Fibroblast of lung (primary cell): ENCODE measurements at regions not wholly inside any gene's neighbourhood (a gene's known extent, or its start where the extent isn't known, plus 50 kb on each side); places are given as distances from the start of the nearest gene placed in this dataset.

Experiments used
- DNase-seq, 2 donors: peaks; one replicate each; pipeline versions ENCODE4 v3.0.0 to v3.0.0-alpha.2; 2010; ENCODE audit warnings: low read depth in 2 of 2
- H2AFZ ChIP-seq: 2 replicates; pipeline ENCODE4 v1.5.1; 2012; ENCODE audit warnings: low read length, control low read depth, inconsistent platforms
- H3K27ac ChIP-seq: 2 replicates; pipeline ENCODE4 v1.5.1; 2011; ENCODE audit warnings: low read length, control low read depth; ENCODE audit not compliant: insufficient read depth
- H3K27me3 ChIP-seq: 2 replicates; pipeline ENCODE4 v1.5.1; 2011; ENCODE audit warnings: mild to moderate bottlenecking, low read length; ENCODE audit not compliant: control insufficient read depth, insufficient read depth
- H3K36me3 ChIP-seq: 2 replicates; pipeline ENCODE4 v1.5.1; 2011; ENCODE audit warnings: low read length; ENCODE audit not compliant: control insufficient read depth, insufficient read depth
- H3K4me1 ChIP-seq: 2 replicates; pipeline ENCODE4 v1.5.1; 2011; ENCODE audit warnings: low read length; ENCODE audit not compliant: control insufficient read depth, insufficient read depth; ENCODE audit errors: extremely low read depth
- H3K4me2 ChIP-seq: 2 replicates; pipeline ENCODE4 v1.5.1; 2011; ENCODE audit warnings: low read length, control low read depth; ENCODE audit not compliant: insufficient read depth; ENCODE audit errors: extremely low read depth
- H3K4me3 ChIP-seq, 4 experiments: fragments of 200-600 bp in 1 of 4; sonication (generic) in 1 of 4; replicated peaks in 1 of 4; 2 replicates each; pipeline ENCODE4 v1.5.1; 2011 to 2016; ENCODE audit warnings: low read length in 4 of 4, low read depth in 3 of 4, mild to moderate bottlenecking in 3 of 4, control low read depth in 2 of 4, inconsistent platforms in 1 of 4, mixed read lengths in 1 of 4; ENCODE audit not compliant: insufficient read depth in 1 of 4; ENCODE audit errors: control extremely low read depth in 1 of 4
- H3K79me2 ChIP-seq: 2 replicates; pipeline ENCODE4 v1.5.1; 2012; ENCODE audit warnings: mild to moderate bottlenecking, low read length, inconsistent platforms; ENCODE audit not compliant: control insufficient read depth, insufficient read depth
- H3K9ac ChIP-seq: 2 replicates; pipeline ENCODE4 v1.5.1; 2011; ENCODE audit warnings: mild to moderate bottlenecking, low read length, control low read depth; ENCODE audit not compliant: insufficient read depth
- H3K9me3 ChIP-seq: 2 replicates; pipeline ENCODE4 v1.5.1; 2012; ENCODE audit warnings: low read depth, low read length; ENCODE audit not compliant: control insufficient read depth, insufficient read depth
- H4K20me1 ChIP-seq: 2 replicates; pipeline ENCODE4 v1.5.1; 2011; ENCODE audit warnings: low read length; ENCODE audit not compliant: control insufficient read depth, insufficient read depth; ENCODE audit errors: extremely low read depth
- CTCF ChIP-seq, 2 donors: IDR thresholded peaks in 1 of 2; conservative IDR thresholded peaks in 1 of 2; 1 replicate in 1 of 2; 2 replicates in 1 of 2; pipeline ENCODE4 v1.5.1; 2011 to 2012; ENCODE audit warnings: low read length in 2 of 2, control low read depth in 1 of 2, inconsistent platforms in 1 of 2, low read depth in 1 of 2, mild to moderate bottlenecking in 1 of 2
- EZH2 ChIP-seq: IDR thresholded peaks from 2 replicates; pipeline ENCODE4 v1.5.1; 2012; ENCODE audit warnings: low read length, control low read depth, mild to moderate bottlenecking; ENCODE audit errors: missing control alignments

GRCh38 chr6:147999001-147999540, 343.6 kb upstream of the SASH1 start:
- no peaks in the 10 kb centered on the region for H3K79me2 ChIP-seq
- no peaks in the 10 kb centered on the region for H3K36me3 ChIP-seq
- H3K9me3 ChIP-seq, result no peaks in the 10 kb centered on the region
- H3K4me1 ChIP-seq, result no peaks in the 10 kb centered on the region
- H2AFZ ChIP-seq, result no peak overlapping the region
- H4K20me1 ChIP-seq, result no peaks in the 10 kb centered on the region
- H3K4me3 ChIP-seq, result no peak overlapping the region
- DNase-seq, result no peak
- no peaks in the 10 kb centered on the region for H3K27me3 ChIP-seq
- H3K27ac ChIP-seq, result no peak overlapping the region
- no peak overlapping the region for H3K9ac ChIP-seq
- TF ChIP-seq CTCF (conservative IDR thresholded peaks at IDR 0.05 in 1 of 2, IDR thresholded peaks at IDR 0.05 in 1 of 2; ENCODE audit: low read depth in 1 of 2, low read length in 2 of 2) (no peak), EZH2 (no peak)
- H3K4me2 ChIP-seq, result no peak overlapping the region

- Histone ChIP-seq H4K20me1 (no peaks in the 10 kb centered on the region), H3K4me3 (peak overlapping the region in 1 of 4 experiments; percentile 49), H3K9ac (no peak overlapping the region), H3K4me1 (no peaks in the 10 kb centered on the region), H3K4me2 (no peak overlapping the region), H3K36me3 (no peaks in the 10 kb centered on the region), H3K9me3 (no peaks in the 10 kb centered on the region), H3K79me2 (no peaks in the 10 kb centered on the region), H3K27ac (no peak overlapping the region), H2AFZ (no peak overlapping the region), H3K27me3 (no peaks in the 10 kb centered on the region)
- TF ChIP-seq CTCF (conservative IDR thresholded peaks at IDR 0.05 in 1 of 2, IDR thresholded peaks at IDR 0.05 in 1 of 2; ENCODE audit: low read depth in 1 of 2, low read length in 2 of 2) (peak in 1 of 2 donors; percentile 24), EZH2 (no peak)
- DNase-seq, result peak in 1 of 2 donors; percentile 21
Observed at GRCh38 chr6:148001844-148002642, 340.6 kb upstream of the SASH1 start.

GRCh38 chr6:148004651-148005050, 338.0 kb upstream of the SASH1 start:
- Histone ChIP-seq H3K79me2 (no peaks in the 10 kb centered on the region), H3K4me1 (no peaks in the 10 kb centered on the region), H3K9me3 (no peaks in the 10 kb centered on the region), H2AFZ (no peak overlapping the region), H3K4me2 (no peak overlapping the region), H4K20me1 (no peaks in the 10 kb centered on the region), H3K4me3 (no peak overlapping the region), H3K9ac (no peak overlapping the region), H3K36me3 (no peaks in the 10 kb centered on the region), H3K27me3 (no peaks in the 10 kb centered on the region), H3K27ac (no peak overlapping the region)
- no peak for DNase-seq
- TF ChIP-seq EZH2 (no peak), CTCF (conservative IDR thresholded peaks at IDR 0.05 in 1 of 2, IDR thresholded peaks at IDR 0.05 in 1 of 2; ENCODE audit: low read depth in 1 of 2, low read length in 2 of 2) (no peak)
